OCI-LY3 (cell line): ENCODE measurements at regions not wholly inside any gene's neighbourhood (a gene's known extent, or its start where the extent isn't known, plus 50 kb on each side); places are given as distances from the start of the nearest gene placed in this dataset.
A peak's percentile ranks its signal among the peaks of the same experiment; 100 is the strongest.
"Not testable (repeated sequence)": the region's sequence is repeated elsewhere in the genome, so short reads cannot be mapped to it uniquely, and the experiment has no call there.

Experiments
- H2AFZ ChIP-seq: fragments of 200-600, 300-600 bp; shearing (Covaris generic); 2 replicates; pipeline ENCODE4 v1.6.0; 2014; ENCODE audit warnings: antibody characterized with exemption, low read depth, low read length
- H3K27ac ChIP-seq: fragments of 200-600, 300-600 bp; sonication (generic); 2 replicates; pipeline ENCODE4 v1.5.1; 2014; ENCODE audit warnings: mild to moderate bottlenecking, low read length, moderate library complexity, mixed read lengths
- H3K27me3 ChIP-seq: fragments of 200-600, 300-600 bp; sonication (generic); 2 replicates; pipeline ENCODE4 v1.6.1; 2014; ENCODE audit warnings: low read depth, low read length, mixed read lengths
- H3K36me3 ChIP-seq: fragments of 200-600, 300-600 bp; sonication (generic); replicated peaks from 2 replicates; pipeline ENCODE3; 2014; ENCODE audit warnings: low read depth, low read length, mixed read lengths
- H3K4me1 ChIP-seq: fragments of 300-600, 200-600 bp; sonication (generic); 2 replicates; pipeline ENCODE4 v1.6.1; 2014; ENCODE audit warnings: low read length, mixed read lengths
- H3K4me2 ChIP-seq: fragments of 200-600, 300-600 bp; sonication (generic); 2 replicates; pipeline ENCODE4 v1.6.1; 2014; ENCODE audit warnings: low read length, mixed read lengths
- H3K4me3 ChIP-seq: fragments of 300-600, 200-600 bp; sonication (generic); 2 replicates; pipeline ENCODE4 v1.5.1; 2014; ENCODE audit warnings: antibody characterized with exemption, mild to moderate bottlenecking, low read length, moderate library complexity
- H3K79me2 ChIP-seq: fragments of 300-600, 200-600 bp; shearing (Covaris generic); 2 replicates; pipeline ENCODE4 v1.6.1; 2014; ENCODE audit warnings: mild to moderate bottlenecking, low read length, mixed read lengths
- H3K9ac ChIP-seq: fragments of 300-600, 200-600 bp; shearing (Covaris generic); 2 replicates; pipeline ENCODE4 v1.6.0; 2014; ENCODE audit warnings: mild to moderate bottlenecking, low read length, moderate library complexity
- H3K9me3 ChIP-seq: fragments of 200-600, 300-600 bp; shearing (Covaris generic); 2 replicates; pipeline ENCODE4 v1.6.1; 2014; ENCODE audit warnings: low read length, mixed read lengths; ENCODE audit not compliant: insufficient read depth
- H4K20me1 ChIP-seq: fragments of 200-600, 300-600 bp; sonication (generic); 2 replicates; pipeline ENCODE4 v1.6.1; 2016; ENCODE audit warnings: low read length, mixed read lengths; ENCODE audit not compliant: insufficient read depth
- CTCF ChIP-seq: fragments of 200-600, 300-600 bp; sonication (generic); IDR thresholded peaks from 2 replicates; pipeline ENCODE4 v1.5.1; 2014; ENCODE audit warnings: antibody characterized with exemption, low read length, low read depth
- EZH2phosphoT487 ChIP-seq: fragments of 200-600 bp; shearing (Covaris generic); IDR thresholded peaks from 2 replicates; pipeline ENCODE4 v1.6.1; 2018; ENCODE audit warnings: antibody characterized with exemption, mixed run types, low read depth

- Histone ChIP-seq H3K9me3 (no peaks in the 10 kb centered on the region), H4K20me1 (no peaks in the 10 kb centered on the region), H3K27ac (no peak overlapping the region), H3K4me2 (no peak overlapping the region), H3K4me1 (no peaks in the 10 kb centered on the region), H3K4me3 (no peak overlapping the region), H3K9ac (no peak overlapping the region), H2AFZ (no peak overlapping the region), H3K79me2 (no peaks in the 10 kb centered on the region), H3K27me3 (no peaks in the 10 kb centered on the region), H3K36me3 (no peaks in the 10 kb centered on the region)
- TF ChIP-seq EZH2phosphoT487 (no peak), CTCF (no peak)
Observed at GRCh38 chr4:57309658-57310057, 199.5 kb upstream of the IGFBP7 start.

- Histone ChIP-seq H3K9me3 (no peaks in the 10 kb centered on the region), H3K4me1 (no peaks in the 10 kb centered on the region), H3K27me3 (no peaks in the 10 kb centered on the region), H3K36me3 (no peaks in the 10 kb centered on the region), H3K27ac (no peak overlapping the region), H3K4me2 (no peak overlapping the region), H3K79me2 (no peaks in the 10 kb centered on the region), H3K9ac (no peak overlapping the region), H4K20me1 (no peaks in the 10 kb centered on the region), H3K4me3 (no peak overlapping the region), H2AFZ (no peak overlapping the region)
- TF ChIP-seq CTCF, result no peak
- TF ChIP-seq EZH2phosphoT487, result no peak
Observed at GRCh38 chr4:57308301-57308700, 198.1 kb upstream of the IGFBP7 start.

- Histone ChIP-seq H2AFZ (no peak overlapping the region), H3K9me3 (no peaks in the 10 kb centered on the region), H4K20me1 (no peaks in the 10 kb centered on the region), H3K79me2 (no peaks in the 10 kb centered on the region), H3K4me1 (no peaks in the 10 kb centered on the region), H3K27me3 (no peaks in the 10 kb centered on the region), H3K27ac (no peak overlapping the region), H3K4me2 (no peak overlapping the region), H3K36me3 (no peaks in the 10 kb centered on the region), H3K4me3 (no peak overlapping the region), H3K9ac (no peak overlapping the region)
- no peak for TF ChIP-seq EZH2phosphoT487
- no peak for TF ChIP-seq CTCF
Observed at GRCh38 chr4:57305836-57306235, 195.7 kb upstream of the IGFBP7 start.

GRCh38 chr4:57303012-57303751 is 193.0 kb upstream of the IGFBP7 start:
- no peak overlapping the region for H2AFZ ChIP-seq
- H4K20me1 ChIP-seq, result no peaks in the 10 kb centered on the region
- no peaks in the 10 kb centered on the region for H3K36me3 ChIP-seq
- TF ChIP-seq CTCF (peak; percentile 16; the same call in 1 of the 2 replicates), EZH2phosphoT487 (no peak)
- no peaks in the 10 kb centered on the region for H3K27me3 ChIP-seq
- no peaks in the 10 kb centered on the region for H3K79me2 ChIP-seq
- H3K4me1 ChIP-seq, result no peaks in the 10 kb centered on the region
- no peak overlapping the region for H3K27ac ChIP-seq
- H3K4me2 ChIP-seq, result no peak overlapping the region
- H3K4me3 ChIP-seq, result no peak overlapping the region
- H3K9me3 ChIP-seq, result no peaks in the 10 kb centered on the region
- H3K9ac ChIP-seq, result no peak overlapping the region

- not testable (repeated sequence) for H3K36me3 ChIP-seq, H3K9me3 ChIP-seq, H2AFZ ChIP-seq, H3K4me2 ChIP-seq, H3K4me1 ChIP-seq, H3K9ac ChIP-seq, H3K4me3 ChIP-seq, H3K79me2 ChIP-seq, H3K27ac ChIP-seq, H4K20me1 ChIP-seq, H3K27me3 ChIP-seq
Observed at GRCh38 chr4:57300300-57300699, 190.1 kb upstream of the IGFBP7 start.
